Left renal cortex interstitium (tissue), 4 donors: ENCODE measurements at regions not wholly inside any gene's neighbourhood (a gene's known extent, or its start where the extent isn't known, plus 50 kb on each side); places are given as distances from the start of the nearest gene placed in this dataset.
"Not testable (repeated sequence)": the region's sequence is repeated elsewhere in the genome, so short reads cannot be mapped to it uniquely, and the experiment has no call there.

Experiments
- DNase-seq, 4 donors: peaks; one replicate each; pipeline ENCODE4 v3.0.0-alpha.2; 2013; ENCODE audit warnings: low read depth in 4 of 4, low spot score in 2 of 4, missing footprints in 1 of 4

- no peak for DNase-seq
Measured at GRCh38 chr5:155114655-155115054, 101.1 kb downstream of the KIF4B start.

GRCh38 chr5:155116456-155117251 lies 103.1 kb downstream of the KIF4B start:
- DNase-seq, result no peak

- no peak for DNase-seq
Measured at GRCh38 chr5:155125551-155126095, 112.1 kb downstream of the KIF4B start.

- no peak for DNase-seq
Measured at GRCh38 chr5:155126573-155126972, 113.0 kb downstream of the KIF4B start.

GRCh38 chr5:155127552-155127951 lies 114.0 kb downstream of the KIF4B start:
- DNase-seq, result no peak

GRCh38 chr5:155128786-155129512 lies 115.4 kb downstream of the KIF4B start:
- no peak for DNase-seq

GRCh38 chr5:155129513-155129880 lies 115.9 kb downstream of the KIF4B start:
- DNase-seq, result no peak

- DNase-seq, result no peak
Measured at GRCh38 chr5:155134130-155134529, 120.6 kb downstream of the KIF4B start.

GRCh38 chr5:155136216-155136850 lies 122.8 kb downstream of the KIF4B start:
- DNase-seq, result no peak

- DNase-seq, result no peak
Measured at GRCh38 chr5:155137683-155138082, 124.1 kb downstream of the KIF4B start.

GRCh38 chr5:155140646-155141045 lies 127.1 kb downstream of the KIF4B start:
- no peak for DNase-seq

GRCh38 chr5:155144956-155145355 lies 131.4 kb downstream of the KIF4B start:
- DNase-seq, result no peak

GRCh38 chr5:155147222-155147621 lies 133.7 kb downstream of the KIF4B start:
- no peak for DNase-seq

GRCh38 chr5:155148694-155149093 lies 135.1 kb downstream of the KIF4B start:
- DNase-seq, result no peak

GRCh38 chr5:155150012-155150411 lies 136.5 kb downstream of the KIF4B start:
- no peak for DNase-seq

- DNase-seq, result no peak
Measured at GRCh38 chr5:155154973-155155372, 141.4 kb downstream of the KIF4B start.

- DNase-seq, result not testable (repeated sequence)
Measured at GRCh38 chr5:155163084-155163483, 149.5 kb downstream of the KIF4B start.

GRCh38 chr5:155167736-155168135 lies 154.2 kb downstream of the KIF4B start:
- DNase-seq, result no peak

GRCh38 chr5:155181542-155181941 lies 168.0 kb downstream of the KIF4B start:
- DNase-seq, result no peak

GRCh38 chr5:155189476-155189875 lies 175.9 kb downstream of the KIF4B start:
- no peak for DNase-seq

- no peak for DNase-seq
Measured at GRCh38 chr5:155189981-155190380, 176.4 kb downstream of the KIF4B start.
